ENCODE measurements at regions not wholly inside any gene's neighbourhood (a gene's known extent, or its start where the extent isn't known, plus 50 kb on each side); places are given as distances from the start of the nearest gene placed in this dataset.

DNA sequence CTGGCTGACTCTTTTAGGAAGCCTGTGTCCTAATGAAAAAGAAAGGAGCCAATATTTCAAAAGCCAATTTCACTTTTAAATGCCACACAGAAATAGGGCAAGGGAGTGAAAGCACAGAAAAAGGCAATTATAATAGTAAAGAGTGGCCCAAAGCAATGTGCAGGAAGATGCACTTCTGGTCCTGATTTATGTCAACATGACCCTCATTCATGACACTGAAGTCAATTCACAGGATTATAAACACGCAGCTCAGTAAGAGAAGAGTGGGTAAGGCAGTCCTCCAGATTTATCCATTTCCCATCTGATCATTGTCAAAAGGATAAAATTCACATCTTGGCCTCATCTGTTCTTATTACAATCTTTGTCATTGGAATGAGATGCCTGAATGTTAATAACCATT, 1049.7 kb upstream of the RAG2 start:
- no peaks in the 10 kb centered on the region for H3K27me3 ChIP-seq (replicated peaks; ENCODE audit: control insufficient read depth, insufficient read depth, low read length)
- H3K4me3 ChIP-seq (replicated peaks; ENCODE audit: low read depth, low read length), result no peak overlapping the region
- no peaks in the 10 kb centered on the region for H3K36me3 ChIP-seq (ENCODE audit: control insufficient read depth, insufficient read depth, low read length)
- no peak for DNase-seq (ENCODE audit: extremely low read depth, insufficient read length)
- TF ChIP-seq, protein P1, sequence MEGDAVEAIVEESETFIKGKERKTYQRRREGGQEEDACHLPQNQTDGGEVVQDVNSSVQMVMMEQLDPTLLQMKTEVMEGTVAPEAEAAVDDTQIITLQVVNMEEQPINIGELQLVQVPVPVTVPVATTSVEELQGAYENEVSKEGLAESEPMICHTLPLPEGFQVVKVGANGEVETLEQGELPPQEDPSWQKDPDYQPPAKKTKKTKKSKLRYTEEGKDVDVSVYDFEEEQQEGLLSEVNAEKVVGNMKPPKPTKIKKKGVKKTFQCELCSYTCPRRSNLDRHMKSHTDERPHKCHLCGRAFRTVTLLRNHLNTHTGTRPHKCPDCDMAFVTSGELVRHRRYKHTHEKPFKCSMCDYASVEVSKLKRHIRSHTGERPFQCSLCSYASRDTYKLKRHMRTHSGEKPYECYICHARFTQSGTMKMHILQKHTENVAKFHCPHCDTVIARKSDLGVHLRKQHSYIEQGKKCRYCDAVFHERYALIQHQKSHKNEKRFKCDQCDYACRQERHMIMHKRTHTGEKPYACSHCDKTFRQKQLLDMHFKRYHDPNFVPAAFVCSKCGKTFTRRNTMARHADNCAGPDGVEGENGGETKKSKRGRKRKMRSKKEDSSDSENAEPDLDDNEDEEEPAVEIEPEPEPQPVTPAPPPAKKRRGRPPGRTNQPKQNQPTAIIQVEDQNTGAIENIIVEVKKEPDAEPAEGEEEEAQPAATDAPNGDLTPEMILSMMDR (IDR thresholded peaks at IDR 0.05; ENCODE audit: insufficient read depth, low read length, poor library complexity, severe bottlenecking), result no peak

DNA sequence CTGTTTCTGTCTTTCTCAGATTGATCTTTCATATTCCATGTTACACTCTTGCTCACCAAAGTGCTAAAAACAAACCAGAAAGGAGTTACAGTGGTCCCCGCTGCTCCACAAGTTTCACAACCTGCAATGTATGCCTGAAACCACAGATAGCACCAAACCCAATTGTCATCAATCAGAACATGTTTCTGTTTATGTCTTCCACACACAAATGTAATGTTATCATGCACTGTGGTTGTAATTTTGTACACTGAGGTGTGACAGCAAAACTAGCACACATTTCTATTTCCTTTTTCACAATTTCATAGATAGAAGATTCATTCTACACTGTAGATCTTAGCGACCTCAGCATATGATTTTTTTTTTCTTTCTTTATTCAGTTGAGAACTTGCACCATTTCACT, 1045.9 kb upstream of the RAG2 start:
- no peaks in the 10 kb centered on the region for H3K27me3 ChIP-seq (replicated peaks; ENCODE audit: control insufficient read depth, insufficient read depth, low read length)
- TF ChIP-seq, protein P1 (IDR thresholded peaks at IDR 0.05; ENCODE audit: insufficient read depth, low read length, poor library complexity, severe bottlenecking), result no peak

DNA sequence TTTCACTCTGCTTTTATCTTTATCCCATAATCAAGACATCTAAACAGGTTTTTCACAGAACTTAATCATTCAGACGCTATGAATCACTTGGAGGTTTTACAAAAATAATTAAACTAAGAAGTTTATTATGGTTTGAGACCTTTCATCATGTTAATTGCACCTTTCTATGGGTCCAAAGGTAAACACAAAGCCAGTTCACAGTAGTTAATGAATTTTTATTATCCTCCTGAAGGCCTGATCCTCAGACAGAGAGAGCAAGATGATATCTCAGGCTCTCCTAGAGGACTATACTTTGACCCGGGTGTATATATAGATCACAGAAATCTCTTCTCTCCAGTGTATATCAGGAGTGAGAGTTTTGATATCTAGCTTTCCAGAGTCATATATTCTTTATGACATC, 1044.3 kb upstream of the RAG2 start:
- H3K4me3 ChIP-seq (replicated peaks; ENCODE audit: low read depth, low read length), result no peak overlapping the region
- H3K27me3 ChIP-seq (replicated peaks; ENCODE audit: control insufficient read depth, insufficient read depth, low read length), result no peaks in the 10 kb centered on the region
- DNase-seq (ENCODE audit: extremely low read depth, insufficient read length), result no peak
- TF ChIP-seq, protein P1 (IDR thresholded peaks at IDR 0.05; ENCODE audit: insufficient read depth, low read length, poor library complexity, severe bottlenecking), result no peak
- H3K36me3 ChIP-seq (ENCODE audit: control insufficient read depth, insufficient read depth, low read length), result no peaks in the 10 kb centered on the region

More for the DNA sequence above, 1045.9 kb upstream of the RAG2 start:
- Histone ChIP-seq H3K36me3 (ENCODE audit: control insufficient read depth, insufficient read depth, low read length) (no peaks in the 10 kb centered on the region), H3K4me3 (replicated peaks; ENCODE audit: low read depth, low read length) (no peak overlapping the region)
- no peak for DNase-seq (ENCODE audit: extremely low read depth, insufficient read length)

DNA sequence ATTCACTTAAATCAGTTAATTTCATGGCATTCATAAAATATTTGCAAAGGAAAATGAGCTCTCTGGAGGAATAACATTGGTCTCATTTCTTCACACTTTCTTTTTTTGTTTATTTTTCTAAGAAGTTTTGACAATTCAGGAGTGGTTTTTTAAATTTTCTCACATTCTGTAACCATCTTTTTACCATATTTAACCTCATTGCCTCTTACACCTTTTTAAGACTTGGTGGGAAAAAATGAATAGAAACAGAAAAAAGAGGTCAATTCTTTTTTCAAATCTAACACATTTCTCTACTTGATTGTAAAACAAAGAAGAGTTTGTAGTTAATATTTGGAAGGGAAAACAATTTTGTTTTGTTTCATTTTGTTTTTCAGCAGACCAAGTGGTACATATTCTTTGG, 1034.7 kb upstream of the RAG2 start:
- H3K36me3 ChIP-seq (ENCODE audit: control insufficient read depth, insufficient read depth, low read length), result no peaks in the 10 kb centered on the region
- no peaks in the 10 kb centered on the region for H3K27me3 ChIP-seq (replicated peaks; ENCODE audit: control insufficient read depth, insufficient read depth, low read length)
- TF ChIP-seq, protein P1 (IDR thresholded peaks at IDR 0.05; ENCODE audit: insufficient read depth, low read length, poor library complexity, severe bottlenecking), result no peak
- DNase-seq (ENCODE audit: extremely low read depth, insufficient read length), result no peak
- H3K4me3 ChIP-seq (replicated peaks; ENCODE audit: low read depth, low read length), result no peak overlapping the region

DNA sequence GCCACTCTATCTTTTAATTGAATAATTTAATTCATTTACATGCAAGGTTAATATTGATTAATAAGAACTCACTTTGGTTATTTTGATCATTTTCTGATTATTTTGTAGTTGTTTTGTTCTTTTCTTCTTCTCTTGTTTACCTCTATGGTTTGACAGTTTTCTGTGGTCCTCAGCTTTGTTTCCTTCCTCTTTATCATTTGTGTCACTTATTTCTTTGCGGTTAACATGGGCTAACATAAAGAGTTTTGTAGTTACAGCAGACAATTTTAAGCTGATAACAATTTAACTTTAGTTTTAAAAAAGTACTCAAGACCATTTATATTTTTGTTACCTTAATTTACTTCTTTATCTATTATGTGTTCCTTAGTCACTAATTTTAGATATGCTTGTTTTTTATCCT, 1032.8 kb upstream of the RAG2 start:
- H3K27me3 ChIP-seq (replicated peaks; ENCODE audit: control insufficient read depth, insufficient read depth, low read length), result no peaks in the 10 kb centered on the region
- no peak overlapping the region for H3K4me3 ChIP-seq (replicated peaks; ENCODE audit: low read depth, low read length)
- H3K36me3 ChIP-seq (ENCODE audit: control insufficient read depth, insufficient read depth, low read length), result no peaks in the 10 kb centered on the region
- DNase-seq (ENCODE audit: extremely low read depth, insufficient read length), result no peak
- TF ChIP-seq, protein P1 (IDR thresholded peaks at IDR 0.05; ENCODE audit: insufficient read depth, low read length, poor library complexity, severe bottlenecking), result no peak

DNA sequence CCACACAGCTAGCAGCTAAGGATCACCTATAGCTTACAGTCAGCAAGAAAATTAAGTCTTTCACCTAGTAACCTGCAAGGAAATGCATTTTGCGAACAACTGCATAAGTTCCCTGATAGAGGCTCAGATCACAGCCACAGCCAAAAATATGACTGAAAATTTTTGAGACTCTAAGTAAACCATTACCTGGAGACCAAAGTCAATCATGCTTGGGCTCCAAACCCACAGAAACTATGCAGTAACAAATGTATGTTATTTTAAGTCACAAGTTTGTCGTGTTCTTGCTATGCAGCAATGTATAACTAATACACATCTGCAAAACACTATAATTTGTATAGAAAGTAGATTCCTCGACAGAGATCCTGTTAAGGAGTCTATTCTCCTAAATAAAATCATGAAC, 1025.7 kb upstream of the RAG2 start:
- TF ChIP-seq, protein P1 (IDR thresholded peaks at IDR 0.05; ENCODE audit: insufficient read depth, low read length, poor library complexity, severe bottlenecking), result no peak
- H3K36me3 ChIP-seq (ENCODE audit: control insufficient read depth, insufficient read depth, low read length), result no peaks in the 10 kb centered on the region
- no peaks in the 10 kb centered on the region for H3K27me3 ChIP-seq (replicated peaks; ENCODE audit: control insufficient read depth, insufficient read depth, low read length)
- H3K4me3 ChIP-seq (replicated peaks; ENCODE audit: low read depth, low read length), result no peak overlapping the region
- DNase-seq (ENCODE audit: extremely low read depth, insufficient read length), result no peak

Measured in GM06990 (cell line).